ENCODE measurements at regions not wholly inside any gene's neighbourhood (a gene's known extent, or its start where the extent isn't known, plus 50 kb on each side); places are given as distances from the start of the nearest gene placed in this dataset.

- no peaks in the 10 kb centered on the region for H3K27me3 Mint-ChIP-seq
- peak in 3 of 5 donors; percentile 40 to 80 (median 50) for DNase-seq
- Histone ChIP-seq H3K27me3 (ENCODE audit: insufficient read depth, low read length, poor library complexity, severe bottlenecking) (no peaks in the 10 kb centered on the region), H3K9me3 (ENCODE audit: low read length) (no peaks in the 10 kb centered on the region), H3K27ac (ENCODE audit: low read depth, low read length) (no peak overlapping the region), H3K4me3 (ENCODE audit: low read length) (no peak overlapping the region), H3K4me1 (ENCODE audit: insufficient read depth, low read length) (peaks cover 20% of the 10 kb centered on the region), H3K36me3 (ENCODE audit: insufficient read depth, low read length) (no peaks in the 10 kb centered on the region)
- H3K9me3 Mint-ChIP-seq: peaks cover 0 to 47% (median 7%) of the 10 kb centered on the region in 5 donors
- H3K4me1 Mint-ChIP-seq: peaks cover 3 to 10% (median 6%) of the 10 kb centered on the region in 3 donors
- H3K36me3 Mint-ChIP-seq: no peaks in the 10 kb centered on the region
- ChIA-PET CTCF (no interaction called here), POLR2A (no interaction called here)
- H3K4me3 Mint-ChIP-seq: peak overlapping the region in 1 of 7 donors; percentile 30
- H3K27ac Mint-ChIP-seq: peak overlapping the region in 6 of 8 donors; percentile 7 to 68 (median 40)
These were observed 555.6 kb downstream of the PPARGC1A start for GRCh38 chr4:23333946-23334878.

- no peaks in the 10 kb centered on the region for H3K9me3 ChIP-seq (ENCODE audit: low read length)
- H3K4me1 Mint-ChIP-seq: peaks cover 3 to 10% (median 6%) of the 10 kb centered on the region in 3 donors
- no peaks in the 10 kb centered on the region for H3K27me3 ChIP-seq (ENCODE audit: insufficient read depth, low read length, poor library complexity, severe bottlenecking)
- no peaks in the 10 kb centered on the region for H3K36me3 Mint-ChIP-seq
- no peak overlapping the region for H3K4me3 ChIP-seq (ENCODE audit: low read length)
- peaks cover 0 to 44% (median 7%) of the 10 kb centered on the region in 5 donors for H3K9me3 Mint-ChIP-seq
- DNase-seq: no peak
- no peak overlapping the region for H3K27ac ChIP-seq (ENCODE audit: low read depth, low read length)
- peaks cover 20% of the 10 kb centered on the region for H3K4me1 ChIP-seq (ENCODE audit: insufficient read depth, low read length)
- peak overlapping the region in 3 of 8 donors; percentile 21 to 47 (median 45) for H3K27ac Mint-ChIP-seq
- CTCF ChIA-PET: no interaction called here
- H3K4me3 Mint-ChIP-seq: peak overlapping the region in 1 of 7 donors; percentile 1
- H3K36me3 ChIP-seq (ENCODE audit: insufficient read depth, low read length): no peaks in the 10 kb centered on the region
- H3K27me3 Mint-ChIP-seq: no peaks in the 10 kb centered on the region
- POLR2A ChIA-PET: no interaction called here
These were observed 556.3 kb downstream of the PPARGC1A start for GRCh38 chr4:23333556-23333945.

GRCh38 chr4:23332313-23332712 is 557.5 kb downstream of the PPARGC1A start:
- H3K36me3 ChIP-seq (ENCODE audit: insufficient read depth, low read length): no peaks in the 10 kb centered on the region
- H3K27ac ChIP-seq (ENCODE audit: low read depth, low read length): no peak overlapping the region
- Mint-ChIP-seq H3K27me3 (no peaks in the 10 kb centered on the region), H3K36me3 (no peaks in the 10 kb centered on the region), H3K9me3 (peaks cover 0 to 36% (median 5%) of the 10 kb centered on the region in 5 donors), H3K4me3 (no peak overlapping the region), H3K4me1 (peaks cover 3 to 10% (median 6%) of the 10 kb centered on the region in 3 donors), H3K27ac (no peak overlapping the region)
- peaks cover 20% of the 10 kb centered on the region for H3K4me1 ChIP-seq (ENCODE audit: insufficient read depth, low read length)
- no peak overlapping the region for H3K4me3 ChIP-seq (ENCODE audit: low read length)
- DNase-seq: no peak
- CTCF ChIA-PET: no interaction called here
- no peaks in the 10 kb centered on the region for H3K9me3 ChIP-seq (ENCODE audit: low read length)
- POLR2A ChIA-PET: no interaction called here
- no peaks in the 10 kb centered on the region for H3K27me3 ChIP-seq (ENCODE audit: insufficient read depth, low read length, poor library complexity, severe bottlenecking)

GRCh38 chr4:23327120-23327519 is 562.7 kb downstream of the PPARGC1A start:
- Mint-ChIP-seq H3K4me3 (no peak overlapping the region), H3K27ac (no peak overlapping the region), H3K4me1 (no peaks in the 10 kb centered on the region), H3K9me3 (peaks cover 0 to 22% (median 5%) of the 10 kb centered on the region in 5 donors), H3K27me3 (peaks cover 0 to 1% of the 10 kb centered on the region in 2 donors), H3K36me3 (no peaks in the 10 kb centered on the region)
- no peaks in the 10 kb centered on the region for H3K9me3 ChIP-seq (ENCODE audit: low read length)
- H3K4me1 ChIP-seq (ENCODE audit: insufficient read depth, low read length): no peaks in the 10 kb centered on the region
- H3K27ac ChIP-seq (ENCODE audit: low read depth, low read length): no peak overlapping the region
- CTCF ChIA-PET: no interaction called here
- no peak overlapping the region for H3K4me3 ChIP-seq (ENCODE audit: low read length)
- H3K36me3 ChIP-seq (ENCODE audit: insufficient read depth, low read length): no peaks in the 10 kb centered on the region
- POLR2A ChIA-PET: no interaction called here
- DNase-seq: no peak
- no peaks in the 10 kb centered on the region for H3K27me3 ChIP-seq (ENCODE audit: insufficient read depth, low read length, poor library complexity, severe bottlenecking)

GRCh38 chr4:23324021-23324690 is 565.7 kb downstream of the PPARGC1A start:
- no peak overlapping the region for H3K27ac Mint-ChIP-seq
- POLR2A ChIA-PET: no interaction called here
- H3K9me3 Mint-ChIP-seq: peaks cover 0 to 16% (median 8%) of the 10 kb centered on the region in 5 donors
- CTCF ChIA-PET: no interaction called here
- H3K36me3 Mint-ChIP-seq: no peaks in the 10 kb centered on the region
- H3K27me3 Mint-ChIP-seq: peaks cover 0 to 1% of the 10 kb centered on the region in 2 donors
- no peak overlapping the region for H3K4me3 Mint-ChIP-seq
- Histone ChIP-seq H3K4me1 (ENCODE audit: insufficient read depth, low read length) (no peaks in the 10 kb centered on the region), H3K36me3 (ENCODE audit: insufficient read depth, low read length) (no peaks in the 10 kb centered on the region), H3K9me3 (ENCODE audit: low read length) (no peaks in the 10 kb centered on the region), H3K4me3 (ENCODE audit: low read length) (no peak overlapping the region), H3K27ac (ENCODE audit: low read depth, low read length) (no peak overlapping the region), H3K27me3 (ENCODE audit: insufficient read depth, low read length, poor library complexity, severe bottlenecking) (no peaks in the 10 kb centered on the region)
- H3K4me1 Mint-ChIP-seq: no peaks in the 10 kb centered on the region
- DNase-seq: no peak

- Mint-ChIP-seq H3K27me3 (peaks cover 0 to 1% of the 10 kb centered on the region in 2 donors), H3K4me3 (no peak overlapping the region), H3K27ac (no peak overlapping the region), H3K9me3 (peaks cover 0 to 16% (median 8%) of the 10 kb centered on the region in 5 donors), H3K36me3 (no peaks in the 10 kb centered on the region), H3K4me1 (no peaks in the 10 kb centered on the region)
- ChIA-PET CTCF (no interaction called here), POLR2A (no interaction called here)
- H3K4me3 ChIP-seq (ENCODE audit: low read length): no peak overlapping the region
- H3K9me3 ChIP-seq (ENCODE audit: low read length): no peaks in the 10 kb centered on the region
- DNase-seq: no peak
- no peaks in the 10 kb centered on the region for H3K4me1 ChIP-seq (ENCODE audit: insufficient read depth, low read length)
- H3K36me3 ChIP-seq (ENCODE audit: insufficient read depth, low read length): no peaks in the 10 kb centered on the region
- no peak overlapping the region for H3K27ac ChIP-seq (ENCODE audit: low read depth, low read length)
- H3K27me3 ChIP-seq (ENCODE audit: insufficient read depth, low read length, poor library complexity, severe bottlenecking): no peaks in the 10 kb centered on the region
These were observed 566.4 kb downstream of the PPARGC1A start for GRCh38 chr4:23323436-23323835.

- Mint-ChIP-seq H3K27me3 (peaks cover 0 to 1% of the 10 kb centered on the region in 2 donors), H3K36me3 (no peaks in the 10 kb centered on the region), H3K27ac (no peak overlapping the region), H3K4me1 (no peaks in the 10 kb centered on the region), H3K4me3 (no peak overlapping the region), H3K9me3 (peaks cover 0 to 16% (median 8%) of the 10 kb centered on the region in 5 donors)
- POLR2A ChIA-PET: no interaction called here
- no peaks in the 10 kb centered on the region for H3K4me1 ChIP-seq (ENCODE audit: insufficient read depth, low read length)
- H3K27ac ChIP-seq (ENCODE audit: low read depth, low read length): no peak overlapping the region
- no peak overlapping the region for H3K4me3 ChIP-seq (ENCODE audit: low read length)
- H3K9me3 ChIP-seq (ENCODE audit: low read length): no peaks in the 10 kb centered on the region
- no peak for DNase-seq
- CTCF ChIA-PET: no interaction called here
- no peaks in the 10 kb centered on the region for H3K36me3 ChIP-seq (ENCODE audit: insufficient read depth, low read length)
- no peaks in the 10 kb centered on the region for H3K27me3 ChIP-seq (ENCODE audit: insufficient read depth, low read length, poor library complexity, severe bottlenecking)
These were observed 567.1 kb downstream of the PPARGC1A start for GRCh38 chr4:23322732-23323131.

- ChIA-PET CTCF (no interaction called here), POLR2A (interaction anchor here (0.7 kb wide), 1 partner anchor 1528 kb away, joined by 3 read pairs; no protein-coding TSS in a partner anchor)
- no peak overlapping the region for H3K4me3 Mint-ChIP-seq
- no peak overlapping the region for H3K27ac ChIP-seq (ENCODE audit: low read depth, low read length)
- H3K9me3 Mint-ChIP-seq: peaks cover 0 to 23% (median 8%) of the 10 kb centered on the region in 5 donors
- H3K4me1 ChIP-seq (ENCODE audit: insufficient read depth, low read length): no peaks in the 10 kb centered on the region
- H3K4me1 Mint-ChIP-seq: no peaks in the 10 kb centered on the region
- H3K27me3 ChIP-seq (ENCODE audit: insufficient read depth, low read length, poor library complexity, severe bottlenecking): no peaks in the 10 kb centered on the region
- DNase-seq: no peak
- H3K36me3 Mint-ChIP-seq: no peaks in the 10 kb centered on the region
- H3K9me3 ChIP-seq (ENCODE audit: low read length): no peaks in the 10 kb centered on the region
- no peaks in the 10 kb centered on the region for H3K36me3 ChIP-seq (ENCODE audit: insufficient read depth, low read length)
- H3K4me3 ChIP-seq (ENCODE audit: low read length): no peak overlapping the region
- H3K27me3 Mint-ChIP-seq: peaks cover 0 to 1% of the 10 kb centered on the region in 2 donors
- H3K27ac Mint-ChIP-seq: no peak overlapping the region
These were observed 568.8 kb downstream of the PPARGC1A start for GRCh38 chr4:23320931-23321587.
